IPS-NIHi7 (cell line): ENCODE measurements at regions not wholly inside any gene's neighbourhood (a gene's known extent, or its start where the extent isn't known, plus 50 kb on each side); places are given as distances from the start of the nearest gene placed in this dataset.
"Not testable (repeated sequence)": the region's sequence is repeated elsewhere in the genome, so short reads cannot be mapped to it uniquely, and the experiment has no call there.

ENCODE experiments used
- DNase-seq: peaks from one replicate; pipeline ENCODE4 v3.0.0; 2012; ENCODE audit warnings: mixed read lengths; ENCODE audit errors: extremely low spot score

- DNase-seq = no peak
Measured at GRCh38 chr2:180695586-180696401, 284.6 kb upstream of the UBE2E3 start.

GRCh38 chr2:180694445-180695421 lies 285.7 kb upstream of the UBE2E3 start:
- no peak for DNase-seq

DNA sequence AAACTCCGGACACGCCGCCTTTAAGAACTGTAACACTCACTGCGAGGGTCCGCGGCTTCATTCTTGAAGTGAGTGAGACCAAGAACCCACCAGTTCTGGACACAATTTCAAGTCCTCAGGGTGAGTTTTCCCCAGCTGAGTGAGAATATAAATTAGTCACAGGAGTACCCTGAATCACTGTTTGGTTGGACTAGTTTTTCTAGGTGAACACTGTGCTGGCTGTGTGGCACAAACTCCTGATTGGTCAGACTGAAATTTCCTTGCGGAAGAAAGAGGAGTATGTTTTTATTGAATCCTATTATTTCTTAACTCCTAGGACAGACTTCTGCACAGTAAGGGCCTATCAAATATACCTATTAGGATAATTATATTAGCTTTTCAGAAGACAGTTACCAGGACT lies 288.1 kb upstream of the UBE2E3 start:
- no peak for DNase-seq

GRCh38 chr2:180691855-180692223 lies 288.6 kb upstream of the UBE2E3 start:
- DNase-seq = not testable (repeated sequence)

DNA sequence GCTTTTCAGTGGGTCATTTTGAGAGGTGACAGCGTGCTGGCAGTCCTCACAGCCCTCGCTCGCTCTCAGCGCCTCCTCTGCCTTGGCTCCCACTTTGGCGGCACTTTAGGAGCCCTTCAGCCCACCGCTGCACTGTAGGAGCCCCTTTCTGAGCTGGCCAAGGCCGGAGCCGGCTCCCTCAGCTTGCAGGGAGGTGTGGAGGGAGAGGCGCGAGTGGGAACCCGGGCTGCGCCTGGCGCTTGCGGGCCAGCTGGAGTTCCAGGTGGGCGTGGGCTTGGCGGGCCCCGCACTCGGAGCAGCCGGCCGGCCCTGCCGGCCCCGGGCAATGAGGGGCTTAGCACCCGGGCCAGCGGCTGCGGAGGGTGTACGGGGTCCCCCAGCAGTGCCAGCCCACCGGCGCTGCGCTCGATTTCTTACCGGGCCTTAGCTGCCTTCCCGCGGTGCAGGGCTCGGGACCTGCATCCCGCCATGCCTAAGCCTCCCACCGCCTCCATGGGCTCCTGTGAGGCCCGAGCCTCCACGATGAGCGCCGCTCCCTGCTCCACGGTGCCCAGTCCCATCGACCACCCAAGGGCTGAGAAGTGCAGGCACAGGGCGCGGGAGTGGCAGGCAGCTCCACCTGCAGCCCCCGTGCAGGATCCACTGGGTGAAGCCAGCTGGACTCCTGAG lies 289.1 kb upstream of the UBE2E3 start:
- not testable (repeated sequence) for DNase-seq

DNA sequence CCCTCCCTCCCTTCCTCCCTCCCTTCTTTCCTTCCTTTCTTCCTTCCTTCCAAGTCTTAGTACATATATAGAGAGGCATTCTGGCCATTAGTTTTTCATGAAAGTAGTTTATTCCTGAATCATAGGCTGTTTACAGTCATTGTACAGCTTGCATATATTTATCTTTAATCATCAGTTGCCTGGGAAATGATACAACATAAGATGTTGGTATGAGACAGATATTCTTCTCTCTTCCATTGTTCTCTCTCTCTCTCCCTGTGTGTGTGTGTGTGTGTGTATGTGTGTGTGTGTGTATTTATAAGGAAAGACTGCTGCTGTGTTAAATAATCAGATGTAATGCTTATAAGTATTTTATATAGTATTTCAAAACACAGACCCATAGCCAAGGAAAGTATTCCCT lies 289.8 kb upstream of the UBE2E3 start:
- no peak for DNase-seq

DNA sequence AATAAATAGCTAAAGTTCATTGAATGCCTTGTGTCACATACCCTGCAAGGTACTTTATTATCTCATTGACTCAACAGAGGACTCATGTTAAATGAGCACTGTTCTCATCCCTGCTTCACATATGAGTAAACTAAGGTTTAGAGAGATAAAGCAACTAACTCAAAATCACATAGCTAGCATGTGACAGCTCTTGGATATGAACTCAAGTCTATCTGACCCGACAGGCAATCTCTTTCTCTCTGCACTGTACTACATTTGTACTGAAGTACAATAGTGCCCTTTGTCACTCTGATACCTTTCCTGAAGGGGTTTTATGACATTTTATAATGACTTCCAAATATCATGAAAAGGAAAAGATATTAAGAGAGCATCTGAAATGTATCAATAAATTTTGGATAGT lies 297.5 kb upstream of the UBE2E3 start:
- DNase-seq = no peak

DNA sequence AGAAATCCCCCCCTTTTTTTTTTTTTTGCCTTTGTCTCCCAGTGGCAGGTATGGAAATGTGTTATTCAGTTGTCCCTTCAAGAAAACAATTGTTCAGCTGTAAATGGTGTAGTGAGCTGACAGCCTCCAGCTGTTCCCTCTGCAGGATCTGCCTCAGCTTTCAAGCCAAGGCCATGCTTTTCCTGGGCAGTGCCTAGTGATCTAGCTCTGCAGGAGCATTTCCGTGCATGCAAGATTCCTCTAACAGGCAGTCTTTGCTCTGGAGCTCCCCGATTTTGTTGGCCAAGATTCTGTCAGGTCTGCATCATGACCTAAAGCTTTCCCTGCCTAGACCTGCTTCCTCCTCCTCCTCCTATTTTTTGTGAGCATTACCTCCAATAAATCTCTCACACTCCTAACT lies 300.7 kb upstream of the UBE2E3 start:
- peak; percentile 30 for DNase-seq

GRCh38 chr2:180678625-180678972 lies 301.8 kb upstream of the UBE2E3 start:
- no peak for DNase-seq

DNA sequence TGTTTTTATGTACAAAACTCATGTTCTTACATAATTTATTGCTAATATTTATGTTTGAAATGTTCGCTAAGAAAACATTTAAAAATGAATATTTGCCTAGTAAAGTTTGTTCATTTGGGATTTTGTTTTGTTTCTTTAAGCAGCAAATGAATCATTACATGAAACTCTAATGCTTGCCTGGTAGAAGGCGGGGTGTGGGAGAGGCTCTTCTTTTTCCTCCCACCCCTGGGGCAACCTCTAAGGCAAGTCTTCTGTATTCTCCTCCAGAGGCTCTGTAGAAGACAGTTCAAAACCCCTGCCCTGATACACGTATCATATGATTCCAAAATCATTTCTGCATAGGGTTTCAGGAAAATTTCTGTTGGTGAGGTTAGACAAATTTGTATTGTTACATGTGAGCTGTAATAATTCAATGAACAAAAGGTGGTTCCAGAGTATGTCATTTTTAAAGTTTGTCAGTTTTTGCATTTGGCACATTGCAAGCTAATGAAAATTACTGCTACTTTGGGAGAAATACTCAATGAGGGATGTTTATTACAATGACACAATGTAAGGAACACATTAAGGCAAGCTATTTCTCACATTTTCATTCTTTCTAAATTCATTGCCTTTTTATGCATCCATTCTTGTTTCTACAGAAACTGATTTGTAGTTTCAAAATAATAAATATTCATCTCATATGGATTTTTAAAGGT lies 302.3 kb upstream of the UBE2E3 start:
- no peak for DNase-seq

- DNase-seq = no peak
Measured at GRCh38 chr2:180677200-180677599, 303.2 kb upstream of the UBE2E3 start.

DNA sequence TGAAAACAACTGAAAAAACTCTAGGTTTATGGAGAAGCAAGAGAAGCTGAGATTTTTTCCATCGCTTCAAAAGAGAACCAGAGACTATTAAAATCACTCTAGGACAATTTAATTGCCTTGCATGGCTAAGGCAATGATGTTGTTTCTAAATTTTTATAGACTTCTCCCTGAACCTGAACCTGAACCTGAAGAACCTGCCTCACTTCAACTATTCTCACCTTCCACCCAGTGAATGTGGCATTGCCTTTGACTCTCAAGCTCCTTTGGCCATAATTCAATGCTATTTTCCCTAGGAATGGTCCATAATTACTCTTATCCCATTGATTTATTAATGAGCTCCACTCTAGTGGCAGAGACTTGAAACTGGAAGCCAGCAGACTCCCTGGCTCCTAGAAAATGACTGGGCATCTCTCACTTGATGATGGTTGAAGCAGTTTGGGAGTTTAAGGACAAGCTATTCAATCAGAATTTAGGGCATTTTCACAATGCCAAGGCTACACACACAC lies 303.8 kb upstream of the UBE2E3 start:
- no peak for DNase-seq

DNA sequence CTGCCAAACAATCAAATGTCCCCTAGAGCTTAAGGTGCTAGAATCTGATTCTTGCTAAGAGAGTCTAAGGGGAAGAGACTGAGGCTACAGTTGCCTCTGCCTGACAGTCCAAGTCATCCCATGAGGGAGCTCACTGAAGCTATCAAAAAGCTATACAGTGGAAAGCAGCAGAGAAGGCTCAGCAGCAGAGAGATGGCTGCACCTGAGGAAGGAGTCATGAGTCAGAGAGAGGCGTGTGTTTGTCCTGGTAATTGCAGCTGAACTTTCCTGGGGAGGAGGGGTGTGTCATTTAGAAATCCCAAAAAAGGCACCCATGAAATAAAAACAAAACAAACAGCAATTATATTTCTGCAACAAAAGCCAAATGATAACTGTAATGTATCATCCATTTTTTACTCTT lies 305.2 kb upstream of the UBE2E3 start:
- DNase-seq = no peak

DNA sequence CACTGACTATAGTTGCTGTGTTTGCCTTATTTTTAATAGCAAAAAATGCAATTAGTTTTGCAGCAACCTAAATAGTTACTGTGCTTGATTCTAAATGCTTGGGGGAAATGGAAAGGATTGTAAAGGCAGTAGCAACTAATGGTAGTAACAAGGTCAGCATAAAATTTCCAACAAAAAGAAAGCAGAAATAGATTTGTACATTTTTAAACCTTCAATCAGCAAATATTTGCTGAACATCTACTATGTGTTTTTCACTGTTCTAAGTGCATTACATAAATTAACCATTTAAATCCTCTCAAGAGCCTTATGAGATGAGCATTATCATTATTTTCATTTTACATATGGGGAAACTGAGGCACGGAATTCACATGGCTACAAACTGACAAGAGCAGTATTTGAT lies 308.0 kb upstream of the UBE2E3 start:
- no peak for DNase-seq

GRCh38 chr2:180670302-180671003 lies 310.0 kb upstream of the UBE2E3 start:
- DNase-seq = no peak

DNA sequence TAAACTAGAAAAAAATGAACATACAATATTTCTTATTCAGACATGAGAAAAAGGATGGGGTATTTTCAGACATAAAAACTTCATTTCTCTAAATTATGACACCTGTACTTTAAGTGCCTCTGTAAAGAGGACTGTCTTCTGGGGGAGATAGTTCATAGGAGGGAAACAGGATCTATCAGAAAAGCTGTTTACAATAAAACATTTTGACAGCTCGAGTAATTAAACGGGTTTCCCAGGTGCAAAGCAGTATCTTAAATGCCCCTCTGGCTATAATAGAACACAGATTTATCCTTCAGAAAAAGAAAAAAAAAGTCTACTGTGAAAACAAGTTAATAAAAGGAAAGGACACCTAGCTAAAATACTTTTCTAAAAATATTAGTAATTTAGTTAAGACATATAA lies 311.4 kb upstream of the UBE2E3 start:
- DNase-seq = no peak

DNA sequence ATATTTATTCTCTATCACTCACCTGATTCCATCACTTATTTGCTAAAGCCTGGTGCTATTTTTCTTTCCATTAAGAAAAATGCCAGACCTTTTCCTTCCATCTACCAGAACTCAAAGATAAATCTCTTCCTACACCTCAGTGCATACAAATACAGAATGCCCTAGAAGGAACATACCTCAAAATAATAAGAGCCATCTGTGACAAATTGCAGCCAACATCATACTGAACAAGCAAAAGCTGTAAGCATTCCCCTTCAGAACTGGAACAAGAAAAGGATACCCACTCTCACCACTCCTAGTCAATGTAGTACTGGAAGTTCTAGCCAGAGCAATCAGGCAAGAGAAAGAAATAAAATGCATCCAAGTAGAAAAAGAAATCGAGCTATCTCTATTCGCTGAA lies 315.9 kb upstream of the UBE2E3 start:
- no peak for DNase-seq

GRCh38 chr2:180662941-180663471 lies 317.4 kb upstream of the UBE2E3 start:
- DNase-seq = no peak

DNA sequence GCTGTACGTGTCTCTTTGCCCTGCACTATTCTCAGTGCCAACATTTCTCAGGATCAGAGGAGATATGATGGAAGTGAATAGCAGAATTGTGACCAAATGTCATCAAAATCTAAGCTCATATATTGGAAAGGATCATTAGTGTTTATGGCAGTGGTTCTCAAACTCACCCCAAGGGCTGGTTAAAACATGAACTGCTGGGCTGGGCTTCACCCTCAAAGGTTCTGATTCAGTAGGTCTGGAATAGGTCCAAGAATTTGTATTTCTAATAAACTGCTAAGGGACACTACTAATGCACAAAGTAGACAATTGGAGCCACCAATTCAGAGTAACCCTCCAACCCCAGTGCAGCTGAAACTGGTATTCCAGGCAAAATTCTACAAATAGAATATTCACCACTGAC lies 317.9 kb upstream of the UBE2E3 start:
- DNase-seq = no peak

DNA sequence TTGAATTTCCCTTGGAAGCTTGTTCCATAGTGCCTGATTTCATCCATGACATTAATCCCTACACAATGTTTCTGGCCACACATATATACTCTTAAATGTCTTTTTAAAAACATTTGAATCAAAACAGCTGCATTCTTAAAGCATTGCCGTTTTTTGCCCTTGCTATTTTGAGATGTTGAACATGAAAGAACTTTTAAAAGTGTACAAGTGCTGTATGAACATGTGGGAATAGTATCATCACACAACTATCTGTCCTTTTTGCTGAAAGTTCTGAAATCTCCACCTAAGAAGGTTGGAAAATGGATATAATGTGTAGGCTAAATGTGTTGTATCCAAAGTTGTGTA lies 318.7 kb upstream of the UBE2E3 start:
- no peak for DNase-seq
